ENCODE measurements at regions not wholly inside any gene's neighbourhood (a gene's known extent, or its start where the extent isn't known, plus 50 kb on each side); places are given as distances from the start of the nearest gene placed in this dataset.
"Not testable (repeated sequence)": the region's sequence is repeated elsewhere in the genome, so short reads cannot be mapped to it uniquely, and the experiment has no call there.

DNA sequence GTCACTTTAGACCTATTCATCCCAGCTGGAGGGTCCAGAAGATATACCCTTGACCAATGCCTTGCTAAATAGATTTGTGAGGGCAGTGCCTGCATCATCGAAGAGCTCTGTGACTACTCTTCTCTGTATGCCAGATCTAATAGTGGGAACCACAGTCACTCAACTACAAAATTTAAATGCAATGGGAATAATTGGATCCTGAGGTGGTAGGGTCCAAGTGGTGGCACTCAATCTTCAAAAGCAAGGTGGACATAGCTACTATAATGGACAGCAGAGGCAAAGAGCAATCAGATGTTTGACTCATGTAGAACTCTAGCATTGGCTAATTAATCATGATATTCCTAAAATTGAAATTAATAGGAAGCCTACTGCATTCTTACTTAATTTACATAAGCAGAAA is 554.3 kb upstream of the GRM3 start:
- H3K4me3 ChIP-seq (ENCODE audit: low read length) = no peak overlapping the region
- Mint-ChIP-seq H3K4me3 (no peak overlapping the region), H3K36me3 (no peaks in the 10 kb centered on the region), H3K27me3 (no peaks in the 10 kb centered on the region), H3K9me3 (peaks cover 0 to 20% (median 5%) of the 10 kb centered on the region in 11 donors), H3K4me1 (no peaks in the 10 kb centered on the region), H3K27ac (no peak overlapping the region)
- H3K27me3 ChIP-seq (ENCODE audit: control insufficient read depth in 2 of 2, insufficient read depth in 2 of 2, low read length in 2 of 2) = no peaks in the 10 kb centered on the region
- ATAC-seq (no peak), DNase-seq (no peak)
- no peak overlapping the region for H3K27ac ChIP-seq (ENCODE audit: low read depth, low read length)
- no peaks in the 10 kb centered on the region for H3K4me1 ChIP-seq (ENCODE audit: control insufficient read depth in 2 of 2, insufficient read depth in 2 of 2, low read length in 2 of 2)
- H3K36me3 ChIP-seq (ENCODE audit: control insufficient read depth in 2 of 3, insufficient read depth in 3 of 3, low read length in 3 of 3) = no peaks in the 10 kb centered on the region
- POLR2A ChIA-PET = no interaction called here
- H3K9me3 ChIP-seq (ENCODE audit: control insufficient read depth in 2 of 3, low read length in 3 of 3) = no peaks in the 10 kb centered on the region
- CTCF ChIA-PET = no interaction called here
- intact Hi-C loops (cut with micrococcal nuclease) = no loop called here

DNA sequence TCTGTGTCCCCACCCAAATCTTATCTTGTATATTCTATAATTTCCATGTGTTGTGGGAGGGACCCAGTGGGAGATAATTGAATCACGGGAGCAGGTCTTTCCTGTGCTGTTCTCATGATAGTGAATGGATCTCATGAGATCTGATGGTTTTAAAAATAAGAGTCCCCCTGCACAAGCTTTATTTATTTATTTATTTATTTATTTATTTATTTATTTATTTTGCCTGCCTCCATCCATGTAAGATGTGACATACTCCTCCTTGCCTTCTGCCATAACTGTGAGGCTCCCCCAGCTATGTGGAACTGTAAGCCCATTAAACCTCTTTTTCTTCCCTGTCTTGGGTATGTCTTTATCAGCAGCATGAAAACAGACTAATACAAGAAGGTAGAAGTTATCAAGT is 579.1 kb upstream of the GRM3 start:
- intact Hi-C loops (cut with micrococcal nuclease); H3K4me1 ChIP-seq (ENCODE audit: control insufficient read depth in 2 of 2, insufficient read depth in 2 of 2, low read length in 2 of 2); CTCF ChIA-PET; H3K27me3 Mint-ChIP-seq; H3K36me3 ChIP-seq (ENCODE audit: control insufficient read depth in 2 of 3, insufficient read depth in 3 of 3, low read length in 3 of 3); H3K27me3 ChIP-seq (ENCODE audit: control insufficient read depth in 2 of 2, insufficient read depth in 2 of 2, low read length in 2 of 2); H3K4me1 Mint-ChIP-seq; POLR2A ChIA-PET; ATAC-seq; H3K9me3 ChIP-seq (ENCODE audit: control insufficient read depth in 2 of 3, low read length in 3 of 3); H3K36me3 Mint-ChIP-seq; DNase-seq; H3K27ac ChIP-seq (ENCODE audit: low read depth, low read length); H3K4me3 ChIP-seq (ENCODE audit: low read length); H3K27ac Mint-ChIP-seq; H3K4me3 Mint-ChIP-seq: not testable (repeated sequence)
- H3K9me3 Mint-ChIP-seq = peaks cover 3 to 35% (median 10%) of the 10 kb centered on the region in 11 donors

DNA sequence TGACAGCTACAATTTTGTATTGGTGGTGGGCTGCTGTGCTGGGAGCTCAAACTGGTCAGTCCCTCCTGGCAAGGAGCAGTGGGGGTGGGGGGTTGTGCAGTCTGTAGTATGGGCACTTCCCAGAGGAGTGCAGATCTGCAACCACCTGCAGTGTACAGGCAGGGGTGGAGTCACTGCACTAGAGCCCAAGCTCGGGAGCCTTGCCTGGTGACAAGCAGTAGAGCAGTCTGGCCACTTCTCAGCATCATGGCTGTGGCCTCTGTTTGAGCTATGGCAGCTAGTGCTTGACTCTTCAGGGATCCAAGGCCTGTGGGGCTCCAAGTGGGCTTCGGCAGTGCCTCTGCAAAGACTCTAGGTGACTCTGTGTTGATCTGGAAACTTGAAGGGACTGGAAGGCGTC is 585.1 kb upstream of the GRM3 start:
- DNase-seq (no peak), ATAC-seq (no peak)
- ChIA-PET POLR2A (no interaction called here), CTCF (no interaction called here)
- intact Hi-C loops (cut with micrococcal nuclease) = no loop called here
- H3K27ac Mint-ChIP-seq = no peak overlapping the region
- H3K4me3 Mint-ChIP-seq = no peak overlapping the region
- Histone ChIP-seq H3K27ac (ENCODE audit: low read depth, low read length) (no peak overlapping the region), H3K9me3 (ENCODE audit: control insufficient read depth in 2 of 3, low read length in 3 of 3) (peaks cover 0 to 17% (median 0%) of the 10 kb centered on the region in 3 experiments), H3K27me3 (ENCODE audit: control insufficient read depth in 2 of 2, insufficient read depth in 2 of 2, low read length in 2 of 2) (no peaks in the 10 kb centered on the region), H3K4me3 (ENCODE audit: low read length) (no peak overlapping the region), H3K36me3 (ENCODE audit: control insufficient read depth in 2 of 3, insufficient read depth in 3 of 3, low read length in 3 of 3) (no peaks in the 10 kb centered on the region), H3K4me1 (ENCODE audit: control insufficient read depth in 2 of 2, insufficient read depth in 2 of 2, low read length in 2 of 2) (no peaks in the 10 kb centered on the region)
- peaks cover 3 to 69% (median 20%) of the 10 kb centered on the region in 11 donors for H3K9me3 Mint-ChIP-seq
- H3K27me3 Mint-ChIP-seq = no peaks in the 10 kb centered on the region
- H3K36me3 Mint-ChIP-seq = peaks cover 0 to 4% (median 0%) of the 10 kb centered on the region in 5 donors
- no peaks in the 10 kb centered on the region for H3K4me1 Mint-ChIP-seq

DNA sequence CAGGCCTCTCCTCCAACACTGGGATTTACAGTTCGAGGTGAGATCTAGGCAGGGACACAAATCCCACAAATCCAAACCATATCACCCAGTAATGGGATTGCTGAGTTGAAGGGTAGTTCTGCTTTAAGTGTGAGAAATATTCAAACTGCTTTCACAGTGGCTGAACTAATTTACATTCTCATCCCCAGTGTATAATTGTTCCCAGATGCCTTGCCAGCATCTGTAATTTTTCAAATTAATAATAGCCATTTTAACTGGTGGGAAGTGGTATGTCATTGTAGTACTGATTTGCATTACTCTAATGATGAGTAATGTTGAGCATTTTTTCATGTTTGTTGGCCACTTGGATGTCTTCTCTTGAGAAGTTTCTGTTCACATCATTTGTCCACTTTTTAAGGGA is 592.8 kb upstream of the GRM3 start:
- Mint-ChIP-seq H3K36me3 (peaks cover 0 to 4% (median 0%) of the 10 kb centered on the region in 5 donors), H3K4me1 (no peaks in the 10 kb centered on the region), H3K4me3 (no peak overlapping the region), H3K9me3 (peaks cover 2 to 26% (median 11%) of the 10 kb centered on the region in 11 donors), H3K27me3 (no peaks in the 10 kb centered on the region), H3K27ac (no peak overlapping the region)
- ATAC-seq (no peak), DNase-seq (no peak)
- POLR2A ChIA-PET = no interaction called here
- CTCF ChIA-PET = no interaction called here
- no peaks in the 10 kb centered on the region for H3K27me3 ChIP-seq (ENCODE audit: control insufficient read depth in 2 of 2, insufficient read depth in 2 of 2, low read length in 2 of 2)
- H3K27ac ChIP-seq (ENCODE audit: low read depth, low read length) = no peak overlapping the region
- no peak overlapping the region for H3K4me3 ChIP-seq (ENCODE audit: low read length)
- H3K36me3 ChIP-seq (ENCODE audit: control insufficient read depth in 2 of 3, insufficient read depth in 3 of 3, low read length in 3 of 3) = no peaks in the 10 kb centered on the region
- H3K4me1 ChIP-seq (ENCODE audit: control insufficient read depth in 2 of 2, insufficient read depth in 2 of 2, low read length in 2 of 2) = no peaks in the 10 kb centered on the region
- H3K9me3 ChIP-seq (ENCODE audit: control insufficient read depth in 2 of 3, low read length in 3 of 3) = no peaks in the 10 kb centered on the region
- intact Hi-C loops (cut with micrococcal nuclease) = no loop called here

DNA sequence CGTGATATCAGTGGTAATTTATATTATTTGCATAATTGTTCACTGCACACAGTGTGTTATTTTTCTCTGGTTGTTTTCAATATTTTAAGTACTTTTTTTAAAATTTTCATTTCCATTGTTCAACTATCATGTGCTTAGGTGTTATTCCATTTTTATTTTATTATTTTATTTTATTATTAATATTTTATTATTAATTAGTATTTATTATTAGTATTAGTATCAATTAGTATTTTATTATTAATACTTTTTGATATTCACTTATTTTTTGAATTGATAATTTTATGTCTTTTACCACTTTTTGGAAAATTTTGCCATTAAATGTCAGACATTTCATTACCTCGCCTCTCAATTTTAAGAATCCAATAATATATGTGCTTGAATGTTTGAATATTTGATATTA is 593.8 kb upstream of the GRM3 start:
- ChIA-PET POLR2A (no interaction called here), CTCF (no interaction called here)
- no peaks in the 10 kb centered on the region for H3K4me1 Mint-ChIP-seq
- H3K9me3 ChIP-seq (ENCODE audit: control insufficient read depth in 2 of 3, low read length in 3 of 3) = no peaks in the 10 kb centered on the region
- no peaks in the 10 kb centered on the region for H3K27me3 Mint-ChIP-seq
- H3K27ac Mint-ChIP-seq = no peak overlapping the region
- intact Hi-C loops (cut with micrococcal nuclease) = no loop called here
- peaks cover 2 to 17% (median 8%) of the 10 kb centered on the region in 11 donors for H3K9me3 Mint-ChIP-seq
- no peak for DNase-seq
- H3K27ac ChIP-seq (ENCODE audit: low read depth, low read length) = no peak overlapping the region
- peaks cover 0 to 3% (median 0%) of the 10 kb centered on the region in 5 donors for H3K36me3 Mint-ChIP-seq
- no peak for ATAC-seq
- H3K27me3 ChIP-seq (ENCODE audit: control insufficient read depth in 2 of 2, insufficient read depth in 2 of 2, low read length in 2 of 2) = no peaks in the 10 kb centered on the region
- no peaks in the 10 kb centered on the region for H3K4me1 ChIP-seq (ENCODE audit: control insufficient read depth in 2 of 2, insufficient read depth in 2 of 2, low read length in 2 of 2)
- no peak overlapping the region for H3K4me3 Mint-ChIP-seq
- no peaks in the 10 kb centered on the region for H3K36me3 ChIP-seq (ENCODE audit: control insufficient read depth in 2 of 3, insufficient read depth in 3 of 3, low read length in 3 of 3)
- H3K4me3 ChIP-seq (ENCODE audit: low read length) = no peak overlapping the region

DNA sequence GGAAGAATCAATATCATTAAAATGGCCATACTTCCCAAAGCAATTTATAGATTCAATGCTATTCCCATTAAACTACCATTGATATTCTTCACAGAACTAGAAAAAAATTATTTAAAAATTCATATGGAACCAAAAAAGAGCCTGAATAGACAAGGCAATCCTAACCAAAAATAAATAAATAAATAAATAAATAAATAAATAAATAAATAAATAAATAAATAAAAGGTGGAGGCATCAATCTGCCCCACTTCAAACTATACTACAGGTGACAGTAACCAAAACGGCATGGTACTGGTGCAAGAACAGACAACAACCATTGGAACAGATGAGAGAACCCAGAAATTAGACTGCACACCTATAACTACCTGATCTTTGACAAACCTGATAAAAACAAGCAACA is 598.5 kb upstream of the GRM3 start:
- H3K4me3 ChIP-seq (ENCODE audit: low read length); ATAC-seq; H3K36me3 ChIP-seq (ENCODE audit: control insufficient read depth in 2 of 3, insufficient read depth in 3 of 3, low read length in 3 of 3); H3K9me3 ChIP-seq (ENCODE audit: control insufficient read depth in 2 of 3, low read length in 3 of 3); H3K36me3 Mint-ChIP-seq; H3K27ac ChIP-seq (ENCODE audit: low read depth, low read length); H3K27ac Mint-ChIP-seq; DNase-seq; H3K27me3 Mint-ChIP-seq; CTCF ChIA-PET; POLR2A ChIA-PET; H3K4me1 ChIP-seq (ENCODE audit: control insufficient read depth in 2 of 2, insufficient read depth in 2 of 2, low read length in 2 of 2); H3K4me1 Mint-ChIP-seq; H3K4me3 Mint-ChIP-seq; H3K27me3 ChIP-seq (ENCODE audit: control insufficient read depth in 2 of 2, insufficient read depth in 2 of 2, low read length in 2 of 2); intact Hi-C loops (cut with micrococcal nuclease): not testable (repeated sequence)
- peaks cover 0 to 13% (median 4%) of the 10 kb centered on the region in 11 donors for H3K9me3 Mint-ChIP-seq

DNA sequence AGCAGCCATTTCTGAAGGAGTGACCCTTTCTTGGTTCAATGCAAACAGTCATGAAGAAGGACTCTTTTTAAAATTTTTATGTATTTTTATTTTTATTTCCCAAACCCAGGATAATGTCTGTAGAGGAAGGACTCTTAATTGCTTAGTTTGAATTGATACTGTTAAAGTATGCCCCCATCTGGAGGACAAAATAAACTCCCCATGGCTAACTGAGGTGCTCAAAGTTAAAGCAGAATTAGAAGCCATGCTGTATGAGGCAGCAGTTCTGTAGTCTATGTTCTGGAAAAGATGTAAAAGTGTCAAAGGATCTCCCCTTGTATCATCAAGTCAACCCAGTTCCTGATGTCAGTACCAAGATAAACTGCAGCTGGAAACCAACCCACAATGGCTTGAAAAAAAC is 617.9 kb upstream of the GRM3 start:
- H3K4me1 ChIP-seq (ENCODE audit: control insufficient read depth in 2 of 2, insufficient read depth in 2 of 2, low read length in 2 of 2) = no peaks in the 10 kb centered on the region
- no peaks in the 10 kb centered on the region for H3K4me1 Mint-ChIP-seq
- H3K4me3 Mint-ChIP-seq = no peak overlapping the region
- H3K36me3 ChIP-seq (ENCODE audit: control insufficient read depth in 2 of 3, insufficient read depth in 3 of 3, low read length in 3 of 3) = no peaks in the 10 kb centered on the region
- CTCF ChIA-PET = no interaction called here
- H3K27ac Mint-ChIP-seq = no peak overlapping the region
- no peak overlapping the region for H3K4me3 ChIP-seq (ENCODE audit: low read length)
- POLR2A ChIA-PET = no interaction called here
- no peak for DNase-seq
- H3K27me3 ChIP-seq (ENCODE audit: control insufficient read depth in 2 of 2, insufficient read depth in 2 of 2, low read length in 2 of 2) = no peaks in the 10 kb centered on the region
- no peak for ATAC-seq
- intact Hi-C loops (cut with micrococcal nuclease) = no loop called here
- H3K27ac ChIP-seq (ENCODE audit: low read depth, low read length) = no peak overlapping the region
- no peaks in the 10 kb centered on the region for H3K9me3 ChIP-seq (ENCODE audit: control insufficient read depth in 2 of 3, low read length in 3 of 3)
- peaks cover 0 to 22% (median 2%) of the 10 kb centered on the region in 11 donors for H3K9me3 Mint-ChIP-seq
- H3K36me3 Mint-ChIP-seq = no peaks in the 10 kb centered on the region
- H3K27me3 Mint-ChIP-seq = no peaks in the 10 kb centered on the region

All from naive thymus-derived CD4-positive, alpha-beta T cell (primary cell).